Limb (tissue), 2 donors: ENCODE measurements at regions not wholly inside any gene's neighbourhood (a gene's known extent, or its start where the extent isn't known, plus 50 kb on each side); places are given as distances from the start of the nearest gene placed in this dataset.

Source experiments
- DNase-seq, 2 donors: peaks; one replicate each; pipeline ENCODE4 v3.0.0-alpha.2; 2016; ENCODE audit errors: extremely low spot score in 2 of 2

GRCh38 chr22:48855593-48856307 is 971.9 kb downstream of the BRD1 start:
- DNase-seq = no peak

GRCh38 chr22:48855013-48855412 is 972.7 kb downstream of the BRD1 start:
- DNase-seq = no peak

- no peak for DNase-seq
These were observed 973.9 kb downstream of the BRD1 start for GRCh38 chr22:48853627-48854240.

GRCh38 chr22:48851933-48852549 is 975.6 kb downstream of the BRD1 start:
- DNase-seq = peak in 1 of 2 donors; percentile 13

- DNase-seq = no peak
These were observed 976.9 kb downstream of the BRD1 start for GRCh38 chr22:48850658-48851287.

- DNase-seq = no peak
These were observed 977.6 kb downstream of the BRD1 start for GRCh38 chr22:48849963-48850657.

- DNase-seq = no peak
These were observed 978.3 kb downstream of the BRD1 start for GRCh38 chr22:48849219-48849912.

- no peak for DNase-seq
These were observed 981.5 kb downstream of the BRD1 start for GRCh38 chr22:48846200-48846599.

- DNase-seq = no peak
These were observed 982.2 kb downstream of the BRD1 start for GRCh38 chr22:48845356-48845936.

GRCh38 chr22:48844056-48844675 is 983.5 kb downstream of the BRD1 start:
- no peak for DNase-seq

- no peak for DNase-seq
These were observed 984.0 kb downstream of the BRD1 start for GRCh38 chr22:48843640-48844039.

GRCh38 chr22:48842976-48843375 is 984.7 kb downstream of the BRD1 start:
- no peak for DNase-seq

- DNase-seq = no peak
These were observed 985.1 kb downstream of the BRD1 start for GRCh38 chr22:48842583-48842945.

- no peak for DNase-seq
These were observed 985.6 kb downstream of the BRD1 start for GRCh38 chr22:48841881-48842582.

GRCh38 chr22:48840112-48840949 is 987.3 kb downstream of the BRD1 start:
- DNase-seq = no peak

GRCh38 chr22:48838846-48839730 is 988.6 kb downstream of the BRD1 start:
- DNase-seq = no peak

- no peak for DNase-seq
These were observed 989.3 kb downstream of the BRD1 start for GRCh38 chr22:48838376-48838775.
